HCT116 (cell line): ENCODE measurements at regions not wholly inside any gene's neighbourhood (a gene's known extent, or its start where the extent isn't known, plus 50 kb on each side); places are given as distances from the start of the nearest gene placed in this dataset.

Experiments used
- ATAC-seq: fragments of 200-7000 bp; cut with Tn5 transposase; 2 replicates; pipeline ENCODE4 v1.9.1; 2020; ENCODE audit warnings: mild to moderate bottlenecking, moderate library complexity
- BruUV-seq: library from RNA; stranded (reverse); fragments of 400-500 nt; replicated peaks from 2 replicates; lab custom pipeline; 2021; lab: Mats Ljungman, UMichigan
- CTCF ChIA-PET: fragments of 300-600 bp; sonication (Branson Sonifier 250); formaldehyde crosslinking; loops from one replicate; lab custom pipeline; 2021; ENCODE audit warnings: antibody characterized with exemption; lab: Charles Lee
- POLR2A ChIA-PET: fragments of 300-600, 350-600 bp; sonication (Branson Sonifier 250); formaldehyde crosslinking; loops from one replicate; lab custom pipeline; 2021; ENCODE audit warnings: antibody characterized with exemption; lab: Charles Lee
- RAD21 ChIA-PET, 2 experiments: fragments of 300-600 bp; sonication (Branson Sonifier 250); formaldehyde crosslinking; loops; one replicate each; lab custom pipeline; 2023; ENCODE audit warnings: low total read pairs in 2 of 2; ENCODE audit not compliant: uncharacterized antibody in 2 of 2, unreplicated experiment in 2 of 2, low non-redundant PET in 1 of 2; lab: Charles Lee
- DNase-seq: peaks from one replicate; pipeline ENCODE4 v3.0.0-alpha.2; 2010; ENCODE audit warnings: low read depth, low spot score
- H2AFZ ChIP-seq: fragments of 200-600 bp; shearing (Covaris generic), sonication (generic); 2 replicates; pipeline ENCODE4 v1.6.1; 2017; ENCODE audit warnings: low read depth, mixed run types, mixed read lengths, antibody characterized with exemption, low read length; ENCODE audit not compliant: poor library complexity, severe bottlenecking
- H3K27ac ChIP-seq: 2 replicates; pipeline ENCODE4 v1.5.1; 2012; ENCODE audit warnings: low read depth, low read length
- H3K27me3 ChIP-seq: fragments of 200-600 bp; sonication (generic); 2 replicates; pipeline ENCODE4 v1.6.1; 2016; ENCODE audit warnings: mixed run types, low read length, mixed read lengths; ENCODE audit not compliant: insufficient read depth
- H3K36me3 ChIP-seq, 2 experiments: fragments of 200-500 bp in 1 of 2; fragments of 200-600 bp in 1 of 2; sonication (Bioruptor generic) in 1 of 2; sonication (generic) in 1 of 2; 2 replicates each; pipeline versions ENCODE4 v1.5.1 to v1.6.1; 2014 to 2016; ENCODE audit warnings: low read length in 2 of 2, inconsistent platforms in 1 of 2, mixed read lengths in 1 of 2, mixed run types in 1 of 2; ENCODE audit not compliant: insufficient read depth in 2 of 2, control insufficient read depth in 1 of 2
- H3K4me1 ChIP-seq, 2 experiments: fragments of 200-600 bp in 1 of 2; sonication (generic) in 1 of 2; 2 replicates each; pipeline versions ENCODE4 v1.5.1 to v1.6.1; 2012 to 2017; ENCODE audit warnings: low read length in 2 of 2, inconsistent platforms in 1 of 2, mild to moderate bottlenecking in 1 of 2, mixed read lengths in 1 of 2, mixed run types in 1 of 2, moderate library complexity in 1 of 2; ENCODE audit not compliant: insufficient read depth in 2 of 2, control insufficient read depth in 1 of 2
- H3K4me2 ChIP-seq: fragments of 200-600 bp; sonication (generic); 2 replicates; pipeline ENCODE4 v1.6.1; 2017; ENCODE audit warnings: mixed run types, low read length, mixed read lengths
- H3K4me3 ChIP-seq, 2 experiments: fragments of 200-600 bp in 1 of 2; sonication (generic) in 1 of 2; replicated peaks in 1 of 2; 2 replicates each; pipeline ENCODE4 v1.5.1; 2011 to 2016; ENCODE audit warnings: low read length in 2 of 2, control low read depth in 1 of 2, low read depth in 1 of 2, mild to moderate bottlenecking in 1 of 2, mixed read lengths in 1 of 2, mixed run types in 1 of 2
- H3K79me2 ChIP-seq: fragments of 200-600 bp; sonication (generic); 2 replicates; pipeline ENCODE4 v1.6.1; 2017; ENCODE audit warnings: mild to moderate bottlenecking, mixed run types, low read length, moderate library complexity, mixed read lengths; ENCODE audit not compliant: insufficient read depth
- H3K9ac ChIP-seq: fragments of 200-600 bp; sonication (generic); 2 replicates; pipeline ENCODE4 v1.6.1; 2016; ENCODE audit warnings: low read length, mixed read lengths
- H3K9me2 ChIP-seq: fragments of 200-600 bp; sonication (generic), shearing (Covaris generic); 2 replicates; pipeline ENCODE4 v1.6.1; 2017; ENCODE audit warnings: mixed run types, mild to moderate bottlenecking, moderate library complexity; ENCODE audit not compliant: insufficient read depth
- H3K9me3 ChIP-seq, 2 experiments: fragments of 200-500 bp in 1 of 2; fragments of 200-600 bp in 1 of 2; sonication (Bioruptor generic) in 1 of 2; sonication (generic) in 1 of 2; 2 replicates each; pipeline ENCODE4 v1.6.1; 2014 to 2017; ENCODE audit warnings: low read length in 2 of 2, mixed read lengths in 2 of 2, inconsistent platforms in 1 of 2, low read depth in 1 of 2, mild to moderate bottlenecking in 1 of 2, mixed run types in 1 of 2, moderate library complexity in 1 of 2; ENCODE audit not compliant: control insufficient read depth in 1 of 2, insufficient read depth in 1 of 2
- H4K20me1 ChIP-seq: fragments of 200-600 bp; sonication (generic), shearing (Covaris generic); 2 replicates; pipeline ENCODE4 v1.6.1; 2017; ENCODE audit warnings: mixed run types, mild to moderate bottlenecking, moderate library complexity; ENCODE audit not compliant: insufficient read depth
- ATF3 ChIP-seq: IDR thresholded peaks from 2 replicates; pipeline ENCODE4 v1.6.1; 2012
- CBX3 ChIP-seq: IDR thresholded peaks from 2 replicates; pipeline ENCODE4 v1.6.1; 2012; ENCODE audit warnings: low read depth
- CEBPB ChIP-seq: IDR thresholded peaks from 2 replicates; pipeline ENCODE4 v1.6.1; 2012; ENCODE audit warnings: low read depth
- CTCF ChIP-seq, 3 experiments: fragments of 200-600 bp in 1 of 3; sonication (generic) in 1 of 3; IDR thresholded peaks in 2 of 3; conservative IDR thresholded peaks in 1 of 3; 2 replicates each; pipeline ENCODE4 v1.5.1; 2012 to 2017; ENCODE audit warnings: low read depth in 2 of 3, low read length in 2 of 3, antibody characterized with exemption in 1 of 3, borderline replicate concordance in 1 of 3, control low read depth in 1 of 3, mild to moderate bottlenecking in 1 of 3, mixed read lengths in 1 of 3, mixed run types in 1 of 3, moderate library complexity in 1 of 3; ENCODE audit not compliant: insufficient read depth in 1 of 3
- EGR1 ChIP-seq: IDR thresholded peaks from 2 replicates; pipeline ENCODE4 v1.6.1; 2012; ENCODE audit warnings: low read depth
- ELF1 ChIP-seq: IDR thresholded peaks from 2 replicates; pipeline ENCODE4 v1.6.1; 2012; ENCODE audit warnings: low read depth, borderline replicate concordance
- EZH2 ChIP-seq: fragments of 200-600 bp; sonication (generic); IDR thresholded peaks from 2 replicates; pipeline ENCODE4 v1.6.1; 2017; ENCODE audit warnings: antibody characterized with exemption, mixed run types
- EZH2phosphoT487 ChIP-seq: fragments of 200-600 bp; IDR thresholded peaks from 2 replicates; pipeline ENCODE4 v1.6.1; 2018; ENCODE audit warnings: antibody characterized with exemption, borderline replicate concordance
- FOSL1 ChIP-seq: IDR thresholded peaks from 2 replicates; pipeline ENCODE4 v1.6.1; 2012; ENCODE audit warnings: low read depth
- JUND ChIP-seq: IDR thresholded peaks from 2 replicates; pipeline ENCODE4 v1.6.1; 2012
- MAX ChIP-seq: IDR thresholded peaks from 2 replicates; pipeline ENCODE4 v1.6.1; 2012
- POLR2A ChIP-seq: IDR thresholded peaks from 2 replicates; pipeline ENCODE4 v1.7.0; 2011; ENCODE audit warnings: borderline replicate concordance; ENCODE audit not compliant: insufficient read depth, insufficient read length; ENCODE audit errors: extremely low read depth
- POLR2AphosphoS5 ChIP-seq: IDR thresholded peaks from 2 replicates; pipeline ENCODE4 v1.6.1; 2011; ENCODE audit warnings: mild to moderate bottlenecking, low read depth, low read length, moderate library complexity
- RAD21 ChIP-seq: IDR thresholded peaks from 2 replicates; pipeline ENCODE4 v1.6.1; 2012; ENCODE audit warnings: low read depth, mild to moderate bottlenecking
- REST ChIP-seq: IDR thresholded peaks from 2 replicates; pipeline ENCODE4 v1.6.1; 2012; ENCODE audit warnings: low read depth
- SIN3A ChIP-seq: IDR thresholded peaks from 2 replicates; pipeline ENCODE4 v1.6.1; 2012; ENCODE audit warnings: low read depth
- SP1 ChIP-seq: IDR thresholded peaks from 2 replicates; pipeline ENCODE4 v1.6.1; 2012; ENCODE audit warnings: low read depth
- SRF ChIP-seq: IDR thresholded peaks from 2 replicates; pipeline ENCODE4 v1.6.1; 2012; ENCODE audit warnings: low read depth
- YY1 ChIP-seq: IDR thresholded peaks from 2 replicates; pipeline ENCODE4 v1.6.1; 2011; ENCODE audit warnings: low read length, low read depth, moderate library complexity, mild to moderate bottlenecking; ENCODE audit not compliant: insufficient replicate concordance; ENCODE audit errors: extremely low read depth
- ZFX ChIP-seq: fragments of 450-650 bp; IDR thresholded peaks from 2 replicates; pipeline ENCODE4 v1.6.1; 2017
- ZNF274 ChIP-seq: fragments of 200-500 bp; sonication (Bioruptor generic); IDR thresholded peaks from 2 replicates; pipeline ENCODE4 v1.6.1; 2014; ENCODE audit warnings: mild to moderate bottlenecking, low read depth, low read length, inconsistent platforms
- intact Hi-C: fragments of 100-400 bp; cut with micrococcal nuclease; formaldehyde crosslinking; loops from 2 replicates; pipeline ENCODE4 v1.10.0; 2022

- TF ChIP-seq REST (no peak), MAX (no peak), ATF3 (no peak), EGR1 (no peak), EZH2 (no peak), CBX3 (no peak), POLR2A (no peak), ELF1 (no peak), SP1 (no peak), FOSL1 (no peak)
Observed at GRCh38 chr4:22115262-22115661, 166.7 kb upstream of the KCNIP4 start (continued).

GRCh38 chr4:22103768-22104167 lies 155.2 kb upstream of the KCNIP4 start:
- no TSS peak for BruUV-seq
- ChIA-PET CTCF (no interaction called here), RAD21 (no interaction called here), POLR2A (no interaction called here)
- no peak overlapping the region for H3K27ac ChIP-seq
- no peaks in the 10 kb centered on the region for H4K20me1 ChIP-seq
- no peaks in the 10 kb centered on the region for H3K36me3 ChIP-seq
- no peak overlapping the region for H3K4me3 ChIP-seq
- ATAC-seq (no peak), DNase-seq (no peak)
- H3K9me3 ChIP-seq: no peaks in the 10 kb centered on the region; a peak in 1 of 4 replicates
- no peaks in the 10 kb centered on the region for H3K9me2 ChIP-seq
- intact Hi-C loops: no loop called here
- H3K4me2 ChIP-seq: no peak overlapping the region
- H2AFZ ChIP-seq: no peak overlapping the region
- H3K27me3 ChIP-seq: no peaks in the 10 kb centered on the region
- no peak overlapping the region for H3K9ac ChIP-seq
- no peaks in the 10 kb centered on the region for H3K79me2 ChIP-seq
- H3K4me1 ChIP-seq: no peaks in the 10 kb centered on the region
- no peak for TF ChIP-seq EZH2phosphoT487
- no peak for TF ChIP-seq ATF3
- no peak for TF ChIP-seq ZFX
- no peak for TF ChIP-seq JUND
- no peak for TF ChIP-seq EGR1
- no peak for TF ChIP-seq FOSL1
- TF ChIP-seq SIN3A: no peak
- TF ChIP-seq CTCF (IDR thresholded peaks at IDR 0.05 in 2 of 3, conservative IDR thresholded peaks at IDR 0.05 in 1 of 3; ENCODE audit: borderline replicate concordance in 1 of 3, insufficient read depth in 1 of 3, low read depth in 2 of 3, low read length in 2 of 3): no peak
- TF ChIP-seq ZNF274: no peak
- no peak for TF ChIP-seq POLR2AphosphoS5
- TF ChIP-seq YY1: no peak
- no peak for TF ChIP-seq SRF
- no peak for TF ChIP-seq ELF1
- TF ChIP-seq CEBPB: no peak
- TF ChIP-seq POLR2A: no peak
- TF ChIP-seq RAD21: no peak
- no peak for TF ChIP-seq CBX3
